C4-2B (cell line): ENCODE measurements at regions not wholly inside any gene's neighbourhood (a gene's known extent, or its start where the extent isn't known, plus 50 kb on each side); places are given as distances from the start of the nearest gene placed in this dataset.

ENCODE experiments used
- ZFX ChIP-seq: fragments of 450-650 bp; IDR thresholded peaks from 2 replicates; pipeline ENCODE4 v1.6.1; 2017
- TF ChIP-seq, protein P1 (sequence below): fragments of 450-650 bp; conservative IDR thresholded peaks from 2 replicates; pipeline ENCODE4 v1.5.1; 2017; ENCODE audit warnings: mild to moderate bottlenecking

- TF ChIP-seq, protein P1, sequence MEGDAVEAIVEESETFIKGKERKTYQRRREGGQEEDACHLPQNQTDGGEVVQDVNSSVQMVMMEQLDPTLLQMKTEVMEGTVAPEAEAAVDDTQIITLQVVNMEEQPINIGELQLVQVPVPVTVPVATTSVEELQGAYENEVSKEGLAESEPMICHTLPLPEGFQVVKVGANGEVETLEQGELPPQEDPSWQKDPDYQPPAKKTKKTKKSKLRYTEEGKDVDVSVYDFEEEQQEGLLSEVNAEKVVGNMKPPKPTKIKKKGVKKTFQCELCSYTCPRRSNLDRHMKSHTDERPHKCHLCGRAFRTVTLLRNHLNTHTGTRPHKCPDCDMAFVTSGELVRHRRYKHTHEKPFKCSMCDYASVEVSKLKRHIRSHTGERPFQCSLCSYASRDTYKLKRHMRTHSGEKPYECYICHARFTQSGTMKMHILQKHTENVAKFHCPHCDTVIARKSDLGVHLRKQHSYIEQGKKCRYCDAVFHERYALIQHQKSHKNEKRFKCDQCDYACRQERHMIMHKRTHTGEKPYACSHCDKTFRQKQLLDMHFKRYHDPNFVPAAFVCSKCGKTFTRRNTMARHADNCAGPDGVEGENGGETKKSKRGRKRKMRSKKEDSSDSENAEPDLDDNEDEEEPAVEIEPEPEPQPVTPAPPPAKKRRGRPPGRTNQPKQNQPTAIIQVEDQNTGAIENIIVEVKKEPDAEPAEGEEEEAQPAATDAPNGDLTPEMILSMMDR, result no peak
- TF ChIP-seq ZFX, result no peak
Observed at GRCh38 chr1:30384286-30385245, 338.8 kb downstream of the MATN1 start.
